Neural progenitor cell (in vitro differentiated cells): ENCODE measurements at regions not wholly inside any gene's neighbourhood (a gene's known extent, or its start where the extent isn't known, plus 50 kb on each side); places are given as distances from the start of the nearest gene placed in this dataset.

Experiments
- DNase-seq: peaks from one replicate; pipeline ENCODE4 v3.0.0-alpha.2; 2016; ENCODE audit warnings: low spot score
- H2AFZ ChIP-seq: fragments of 200-600 bp; sonication (generic); replicated peaks from 2 replicates; pipeline ENCODE4 v1.6.1; 2016; ENCODE audit warnings: antibody characterized with exemption
- H3F3A ChIP-seq: fragments of 200-600 bp; sonication (generic); 2 replicates; pipeline ENCODE4 v1.6.1; 2016; ENCODE audit warnings: antibody characterized with exemption, low read depth
- H3K27ac ChIP-seq: fragments of 200-600 bp; sonication (generic); 2 replicates; pipeline ENCODE4 v1.5.1; 2016; ENCODE audit warnings: mild to moderate bottlenecking
- H3K27me3 ChIP-seq: fragments of 200-600 bp; sonication (generic); 2 replicates; pipeline ENCODE4 v1.6.1; 2016; ENCODE audit warnings: mild to moderate bottlenecking, moderate library complexity
- H3K36me3 ChIP-seq: fragments of 200-600 bp; sonication (generic); 2 replicates; pipeline ENCODE4 v1.5.1; 2016
- H3K4me1 ChIP-seq: fragments of 200-600 bp; sonication (generic); 2 replicates; pipeline ENCODE4 v1.6.1; 2016; ENCODE audit warnings: mixed run types
- H3K4me2 ChIP-seq: fragments of 200-600 bp; sonication (generic); 2 replicates; pipeline ENCODE4 v1.6.1; 2016
- H3K4me3 ChIP-seq: fragments of 200-600 bp; sonication (generic); 2 replicates; pipeline ENCODE4 v1.5.1; 2016
- H3K79me2 ChIP-seq: fragments of 200-600 bp; sonication (generic); 2 replicates; pipeline ENCODE4 v1.6.1; 2016; ENCODE audit warnings: low read depth
- H3K9ac ChIP-seq: fragments of 200-600 bp; sonication (generic); 2 replicates; pipeline ENCODE4 v1.6.1; 2016
- H3K9me3 ChIP-seq: fragments of 200-600 bp; sonication (generic); 2 replicates; pipeline ENCODE4 v1.5.1; 2016; ENCODE audit warnings: low read depth
- H4K20me1 ChIP-seq: fragments of 200-600 bp; sonication (generic); 2 replicates; pipeline ENCODE4 v1.6.1; 2016; ENCODE audit warnings: low read depth
- H3K27ac Mint-ChIP-seq: 3 replicates; pipeline ENCODE4 v1.8.0; 2021; ENCODE audit warnings: mixed read lengths
- H3K27me3 Mint-ChIP-seq: 2 replicates; pipeline ENCODE4 v1.8.0; 2022; ENCODE audit warnings: low read depth, mild to moderate bottlenecking, inconsistent platforms, moderate library complexity, mixed read lengths; ENCODE audit not compliant: insufficient read depth
- H3K36me3 Mint-ChIP-seq: 3 replicates; pipeline ENCODE4 v1.8.0; 2021; ENCODE audit warnings: mixed read lengths
- H3K4me1 Mint-ChIP-seq: 3 replicates; pipeline ENCODE4 v1.8.0; 2021; ENCODE audit warnings: mixed read lengths
- H3K4me3 Mint-ChIP-seq: 3 replicates; pipeline ENCODE4 v1.8.0; 2021; ENCODE audit warnings: mild to moderate bottlenecking, moderate library complexity, mixed read lengths
- H3K9me3 Mint-ChIP-seq: 3 replicates; pipeline ENCODE4 v1.8.0; 2020; ENCODE audit warnings: mixed read lengths
- CTCF ChIP-seq: fragments of 200-600 bp; sonication (generic); IDR thresholded peaks from 2 replicates; pipeline ENCODE4 v1.5.1; 2017; ENCODE audit warnings: antibody characterized with exemption, mild to moderate bottlenecking
- EZH2 ChIP-seq: fragments of 200-600 bp; sonication (generic); IDR thresholded peaks from 2 replicates; pipeline ENCODE4 v1.6.1; 2017; ENCODE audit warnings: antibody characterized with exemption, mild to moderate bottlenecking, moderate library complexity
- EZH2phosphoT487 ChIP-seq: fragments of 200-600 bp; sonication (generic); IDR thresholded peaks from 2 replicates; pipeline ENCODE4 v1.6.1; 2017; ENCODE audit warnings: antibody characterized with exemption

- no peaks in the 10 kb centered on the region for H3K27me3 ChIP-seq
- no peak overlapping the region for H2AFZ ChIP-seq
- peaks cover 6% of the 10 kb centered on the region for H3K4me1 Mint-ChIP-seq
- TF ChIP-seq CTCF: no peak
- TF ChIP-seq EZH2: no peak
- H3K4me1 ChIP-seq: no peaks in the 10 kb centered on the region
- no peaks in the 10 kb centered on the region for H3K9me3 ChIP-seq
- H3K36me3 Mint-ChIP-seq: no peaks in the 10 kb centered on the region
- no peak overlapping the region for H3K4me2 ChIP-seq
- no peaks in the 10 kb centered on the region for H3F3A ChIP-seq
- H3K27ac ChIP-seq: no peak overlapping the region
- H4K20me1 ChIP-seq: no peaks in the 10 kb centered on the region
- no peak overlapping the region for H3K27ac Mint-ChIP-seq
- H3K4me3 Mint-ChIP-seq: no peak overlapping the region
- peaks cover 17% of the 10 kb centered on the region for H3K27me3 Mint-ChIP-seq
- DNase-seq: no peak
- H3K9me3 Mint-ChIP-seq: peaks cover 2% of the 10 kb centered on the region
- H3K79me2 ChIP-seq: no peaks in the 10 kb centered on the region
- H3K9ac ChIP-seq: no peak overlapping the region
- no peak overlapping the region for H3K4me3 ChIP-seq
- H3K36me3 ChIP-seq: no peaks in the 10 kb centered on the region
These were observed 63.0 kb upstream of the MED9 start for GRCh38 chr17:17413821-17414220.

- no peak overlapping the region for H3K4me3 ChIP-seq
- Mint-ChIP-seq H3K9me3 (peaks cover 2% of the 10 kb centered on the region), H3K4me1 (peaks cover 6% of the 10 kb centered on the region), H3K4me3 (no peak overlapping the region), H3K36me3 (no peaks in the 10 kb centered on the region), H3K27me3 (peaks cover 16% of the 10 kb centered on the region), H3K27ac (no peak overlapping the region)
- no peaks in the 10 kb centered on the region for H3K4me1 ChIP-seq
- H2AFZ ChIP-seq: no peak overlapping the region
- H3K9me3 ChIP-seq: no peaks in the 10 kb centered on the region
- no peak overlapping the region for H3K27ac ChIP-seq
- DNase-seq: no peak
- no peaks in the 10 kb centered on the region for H3F3A ChIP-seq
- H3K36me3 ChIP-seq: no peaks in the 10 kb centered on the region
- no peaks in the 10 kb centered on the region for H3K79me2 ChIP-seq
- TF ChIP-seq EZH2phosphoT487 (no peak), EZH2 (no peak), CTCF (no peak)
- no peak overlapping the region for H3K9ac ChIP-seq
- no peaks in the 10 kb centered on the region for H3K27me3 ChIP-seq
- H4K20me1 ChIP-seq: no peaks in the 10 kb centered on the region
- H3K4me2 ChIP-seq: no peak overlapping the region
These were observed 62.4 kb upstream of the MED9 start for GRCh38 chr17:17414341-17414805.

- no peak overlapping the region for H3K4me3 Mint-ChIP-seq
- H3K36me3 ChIP-seq: no peaks in the 10 kb centered on the region
- no peaks in the 10 kb centered on the region for H3K36me3 Mint-ChIP-seq
- H3K79me2 ChIP-seq: no peaks in the 10 kb centered on the region
- no peak overlapping the region for H3K27ac ChIP-seq
- H4K20me1 ChIP-seq: no peaks in the 10 kb centered on the region
- no peak overlapping the region for H3K9ac ChIP-seq
- TF ChIP-seq EZH2 (no peak), CTCF (no peak)
- H3K4me1 ChIP-seq: no peaks in the 10 kb centered on the region
- H3K9me3 Mint-ChIP-seq: peaks cover 4% of the 10 kb centered on the region
- H3K27me3 ChIP-seq: no peaks in the 10 kb centered on the region
- H3K4me2 ChIP-seq: no peak overlapping the region
- H3K27ac Mint-ChIP-seq: peak overlapping the region; percentile 12
- H3K9me3 ChIP-seq: no peaks in the 10 kb centered on the region
- peaks cover 16% of the 10 kb centered on the region for H3K27me3 Mint-ChIP-seq
- no peak overlapping the region for H3K4me3 ChIP-seq
- H2AFZ ChIP-seq: no peak overlapping the region
- H3F3A ChIP-seq: no peaks in the 10 kb centered on the region
- peaks cover 6% of the 10 kb centered on the region for H3K4me1 Mint-ChIP-seq
- no peak for DNase-seq
These were observed 61.8 kb upstream of the MED9 start for GRCh38 chr17:17415006-17415405.

GRCh38 chr17:17416007-17416399, 60.8 kb upstream of the MED9 start:
- no peak overlapping the region for H3K4me3 Mint-ChIP-seq
- TF ChIP-seq CTCF (no peak), EZH2 (no peak), EZH2phosphoT487 (no peak)
- H3K27me3 Mint-ChIP-seq: peaks cover 16% of the 10 kb centered on the region
- H3K4me2 ChIP-seq: no peak overlapping the region
- H3K9me3 ChIP-seq: no peaks in the 10 kb centered on the region
- peak overlapping the region; percentile 69 for H3K27ac Mint-ChIP-seq
- H3K36me3 Mint-ChIP-seq: no peaks in the 10 kb centered on the region
- H2AFZ ChIP-seq: peak overlapping the region; percentile 27
- no peaks in the 10 kb centered on the region for H3F3A ChIP-seq
- H3K27ac ChIP-seq: no peak overlapping the region
- no peaks in the 10 kb centered on the region for H3K4me1 ChIP-seq
- H3K9me3 Mint-ChIP-seq: peaks cover 7% of the 10 kb centered on the region
- no peaks in the 10 kb centered on the region for H3K27me3 ChIP-seq
- H3K36me3 ChIP-seq: no peaks in the 10 kb centered on the region
- H4K20me1 ChIP-seq: no peaks in the 10 kb centered on the region
- peak; percentile 47 for DNase-seq
- no peak overlapping the region for H3K9ac ChIP-seq
- H3K4me3 ChIP-seq: no peak overlapping the region
- no peaks in the 10 kb centered on the region for H3K79me2 ChIP-seq
- peaks cover 6% of the 10 kb centered on the region for H3K4me1 Mint-ChIP-seq
